ENCODE measurements at regions not wholly inside any gene's neighbourhood (a gene's known extent, or its start where the extent isn't known, plus 50 kb on each side); places are given as distances from the start of the nearest gene placed in this dataset.

DNA sequence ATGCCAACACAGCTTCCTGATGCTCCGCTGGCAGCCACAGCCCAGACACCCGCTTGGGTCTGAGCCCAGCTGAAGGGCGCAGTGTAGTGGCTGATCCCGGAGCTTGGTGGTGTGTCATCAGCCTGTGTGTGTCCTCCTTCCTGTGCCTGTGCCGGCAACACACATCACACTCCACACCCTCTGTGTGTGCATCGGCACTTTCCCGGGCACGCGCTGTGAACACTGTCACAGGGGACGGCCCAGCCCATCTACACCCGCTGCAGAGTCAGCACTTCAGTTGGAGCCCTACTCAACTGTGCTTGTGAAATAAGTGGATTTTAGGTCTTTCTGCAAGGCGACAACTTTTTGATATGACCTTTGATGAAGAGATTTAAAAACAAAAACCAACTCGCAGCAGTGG, 189.4 kb downstream of the IRX2 start:
- H3K27me3 ChIP-seq (ENCODE audit: control insufficient read depth in 2 of 2, insufficient read depth in 2 of 2, low read length in 2 of 2), result no peaks in the 10 kb centered on the region
- H3K27ac ChIP-seq (ENCODE audit: low read depth in 2 of 2, low read length in 2 of 2), result no peak overlapping the region
- no peaks in the 10 kb centered on the region for H3K36me3 ChIP-seq (ENCODE audit: control insufficient read depth in 2 of 2, insufficient read depth in 2 of 2, low read length in 2 of 2)
- no peak overlapping the region for H3K9ac ChIP-seq (ENCODE audit: low read depth in 1 of 2, low read length in 2 of 2)
- peaks cover 0 to 8% of the 10 kb centered on the region in 2 donors for H3K9me3 ChIP-seq (ENCODE audit: control insufficient read depth in 2 of 2, low read length in 2 of 2)
- no peak overlapping the region for H3K4me3 ChIP-seq (ENCODE audit: low read length in 2 of 2)
- H3K4me1 ChIP-seq (ENCODE audit: control insufficient read depth in 2 of 2, insufficient read depth in 2 of 2, low read length in 2 of 2), result no peaks in the 10 kb centered on the region

DNA sequence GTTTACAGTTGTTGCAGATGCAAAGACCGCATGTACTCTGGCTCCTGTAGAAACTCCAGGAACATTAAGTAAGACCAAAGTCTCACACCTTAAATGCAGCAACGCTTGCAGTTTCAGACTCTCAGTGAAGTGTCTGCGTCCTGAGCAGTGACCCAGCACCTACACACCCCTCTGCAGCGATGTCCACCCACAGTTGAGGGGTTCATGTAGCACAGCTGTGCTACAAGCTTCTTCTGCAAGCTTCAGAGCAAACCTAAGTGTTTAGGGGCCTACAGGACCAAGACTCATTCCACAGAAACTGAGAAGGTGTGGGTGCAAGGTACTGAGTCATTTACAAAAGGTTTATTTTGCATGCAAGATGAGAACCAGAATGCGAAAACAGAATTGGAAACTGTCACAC, 191.0 kb downstream of the IRX2 start:
- H3K4me1 ChIP-seq (ENCODE audit: control insufficient read depth in 2 of 2, insufficient read depth in 2 of 2, low read length in 2 of 2), result no peaks in the 10 kb centered on the region
- H3K27ac ChIP-seq (ENCODE audit: low read depth in 2 of 2, low read length in 2 of 2), result no peak overlapping the region
- H3K27me3 ChIP-seq (ENCODE audit: control insufficient read depth in 2 of 2, insufficient read depth in 2 of 2, low read length in 2 of 2), result no peaks in the 10 kb centered on the region
- H3K9me3 ChIP-seq (ENCODE audit: control insufficient read depth in 2 of 2, low read length in 2 of 2), result peaks cover 0 to 8% of the 10 kb centered on the region in 2 donors
- H3K9ac ChIP-seq (ENCODE audit: low read depth in 1 of 2, low read length in 2 of 2), result no peak overlapping the region
- no peaks in the 10 kb centered on the region for H3K36me3 ChIP-seq (ENCODE audit: control insufficient read depth in 2 of 2, insufficient read depth in 2 of 2, low read length in 2 of 2)
- H3K4me3 ChIP-seq (ENCODE audit: low read length in 2 of 2), result no peak overlapping the region

DNA sequence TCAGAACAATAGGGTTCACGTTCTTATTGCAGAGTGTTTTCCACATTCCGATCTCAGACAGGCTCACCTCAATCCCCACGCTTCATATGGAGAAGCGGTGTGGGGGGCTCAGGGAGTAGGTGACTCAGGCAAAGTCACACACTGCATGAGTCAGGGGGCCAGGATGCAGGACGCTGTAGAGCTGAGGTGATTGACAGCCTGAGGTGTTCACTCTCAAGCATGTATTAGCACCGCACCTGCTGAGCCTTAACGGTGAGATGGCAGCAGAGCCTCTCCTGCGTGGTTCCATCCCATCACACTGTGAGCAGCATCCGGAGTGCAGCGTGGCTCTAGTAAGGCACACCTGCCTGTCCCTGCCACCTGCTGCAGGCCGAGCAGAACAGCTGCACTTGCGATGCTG, 194.0 kb downstream of the IRX2 start:
- no peaks in the 10 kb centered on the region for H3K36me3 ChIP-seq (ENCODE audit: control insufficient read depth in 2 of 2, insufficient read depth in 2 of 2, low read length in 2 of 2)
- no peaks in the 10 kb centered on the region for H3K4me1 ChIP-seq (ENCODE audit: control insufficient read depth in 2 of 2, insufficient read depth in 2 of 2, low read length in 2 of 2)
- no peak overlapping the region for H3K9ac ChIP-seq (ENCODE audit: low read depth in 1 of 2, low read length in 2 of 2)
- H3K9me3 ChIP-seq (ENCODE audit: control insufficient read depth in 2 of 2, low read length in 2 of 2), result peaks cover 0 to 4% of the 10 kb centered on the region in 2 donors
- H3K27ac ChIP-seq (ENCODE audit: low read depth in 2 of 2, low read length in 2 of 2), result no peak overlapping the region
- no peak overlapping the region for H3K4me3 ChIP-seq (ENCODE audit: low read length in 2 of 2)
- no peaks in the 10 kb centered on the region for H3K27me3 ChIP-seq (ENCODE audit: control insufficient read depth in 2 of 2, insufficient read depth in 2 of 2, low read length in 2 of 2)

DNA sequence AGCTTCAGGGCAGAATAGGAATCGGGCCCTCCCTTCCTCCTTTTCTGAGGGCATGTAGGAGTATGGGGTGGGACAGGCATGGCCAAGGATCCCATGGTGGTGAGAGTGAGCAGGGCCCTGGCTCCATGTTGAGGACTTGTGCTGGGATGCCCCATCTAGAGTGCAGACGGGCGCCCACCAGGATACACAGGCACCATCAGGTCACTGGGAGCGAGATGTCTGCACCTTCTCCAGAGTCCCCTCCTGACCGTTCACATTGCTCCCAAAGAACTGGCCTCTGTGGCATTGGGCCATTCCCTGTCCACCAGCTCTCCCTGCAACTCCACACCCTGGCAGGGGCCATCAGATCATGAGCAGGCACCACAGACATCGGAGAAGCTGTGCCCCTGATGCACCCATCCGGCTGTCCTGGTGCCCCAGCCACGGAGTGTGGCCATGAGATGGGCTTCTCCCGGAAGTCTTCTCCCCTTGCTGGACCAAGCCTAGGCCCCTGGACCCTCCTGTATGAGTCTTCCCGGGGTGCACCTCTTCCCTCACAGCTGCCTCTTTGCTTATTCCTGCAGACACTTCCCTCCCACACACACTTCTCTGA, 195.0 kb downstream of the IRX2 start:
- H3K27me3 ChIP-seq (ENCODE audit: control insufficient read depth in 2 of 2, insufficient read depth in 2 of 2, low read length in 2 of 2), result no peaks in the 10 kb centered on the region
- no peak overlapping the region for H3K9ac ChIP-seq (ENCODE audit: low read depth in 1 of 2, low read length in 2 of 2)
- peaks cover 0 to 4% of the 10 kb centered on the region in 2 donors for H3K9me3 ChIP-seq (ENCODE audit: control insufficient read depth in 2 of 2, low read length in 2 of 2)
- no peaks in the 10 kb centered on the region for H3K36me3 ChIP-seq (ENCODE audit: control insufficient read depth in 2 of 2, insufficient read depth in 2 of 2, low read length in 2 of 2)
- H3K4me1 ChIP-seq (ENCODE audit: control insufficient read depth in 2 of 2, insufficient read depth in 2 of 2, low read length in 2 of 2), result no peaks in the 10 kb centered on the region
- no peak overlapping the region for H3K4me3 ChIP-seq (ENCODE audit: low read length in 2 of 2)
- no peak overlapping the region for H3K27ac ChIP-seq (ENCODE audit: low read depth in 2 of 2, low read length in 2 of 2)

DNA sequence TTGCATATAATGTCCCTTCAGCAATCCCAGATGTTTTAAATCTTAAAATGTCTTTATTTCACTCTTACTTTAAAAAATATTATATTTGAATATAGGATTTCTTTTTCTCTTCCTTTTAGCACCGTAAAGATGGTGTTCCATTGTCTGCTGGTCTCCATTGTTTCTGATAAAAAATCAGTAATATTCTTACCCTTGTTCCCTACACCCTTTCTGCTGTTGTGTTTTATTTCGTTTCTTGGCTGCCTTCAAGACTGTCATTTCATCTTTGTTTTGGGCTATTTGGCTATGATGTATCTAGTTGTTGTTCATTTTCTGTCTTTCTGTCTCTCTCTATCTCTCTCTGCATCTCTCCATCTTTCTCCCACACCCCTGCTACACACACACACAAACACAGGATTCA, 197.9 kb downstream of the IRX2 start:
- Histone ChIP-seq H3K36me3 (ENCODE audit: control insufficient read depth in 2 of 2, insufficient read depth in 2 of 2, low read length in 2 of 2) (no peaks in the 10 kb centered on the region), H3K9ac (ENCODE audit: low read depth in 1 of 2, low read length in 2 of 2) (no peak overlapping the region), H3K4me3 (ENCODE audit: low read length in 2 of 2) (no peak overlapping the region), H3K9me3 (ENCODE audit: control insufficient read depth in 2 of 2, low read length in 2 of 2) (peaks cover 0 to 6% of the 10 kb centered on the region in 2 donors), H3K27ac (ENCODE audit: low read depth in 2 of 2, low read length in 2 of 2) (no peak overlapping the region), H3K27me3 (ENCODE audit: control insufficient read depth in 2 of 2, insufficient read depth in 2 of 2, low read length in 2 of 2) (no peaks in the 10 kb centered on the region), H3K4me1 (ENCODE audit: control insufficient read depth in 2 of 2, insufficient read depth in 2 of 2, low read length in 2 of 2) (no peaks in the 10 kb centered on the region)

DNA sequence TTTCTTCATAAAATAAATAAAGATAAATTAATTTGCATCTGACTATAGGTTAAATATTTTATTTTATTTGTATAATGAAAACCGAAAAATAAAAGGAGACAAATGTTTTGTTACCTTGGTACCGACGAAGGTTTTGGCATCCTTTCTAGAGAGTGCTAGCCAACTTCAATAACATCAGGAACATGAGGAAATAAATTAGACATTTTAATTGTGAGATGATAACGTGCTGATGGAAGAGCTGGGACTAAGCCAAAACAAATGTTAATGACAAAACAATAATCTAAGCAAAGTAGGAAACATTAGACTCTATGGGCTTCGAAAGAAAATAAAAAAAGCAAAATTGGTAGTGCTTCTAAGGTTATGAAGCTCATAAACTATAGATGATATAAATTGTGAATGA, 201.0 kb downstream of the IRX2 start:
- no peak overlapping the region for H3K27ac ChIP-seq (ENCODE audit: low read depth in 2 of 2, low read length in 2 of 2)
- H3K27me3 ChIP-seq (ENCODE audit: control insufficient read depth in 2 of 2, insufficient read depth in 2 of 2, low read length in 2 of 2), result no peaks in the 10 kb centered on the region
- no peak overlapping the region for H3K9ac ChIP-seq (ENCODE audit: low read depth in 1 of 2, low read length in 2 of 2)
- H3K4me1 ChIP-seq (ENCODE audit: control insufficient read depth in 2 of 2, insufficient read depth in 2 of 2, low read length in 2 of 2), result no peaks in the 10 kb centered on the region
- peaks cover 0 to 2% of the 10 kb centered on the region in 2 donors for H3K9me3 ChIP-seq (ENCODE audit: control insufficient read depth in 2 of 2, low read length in 2 of 2)
- H3K36me3 ChIP-seq (ENCODE audit: control insufficient read depth in 2 of 2, insufficient read depth in 2 of 2, low read length in 2 of 2), result no peaks in the 10 kb centered on the region
- no peak overlapping the region for H3K4me3 ChIP-seq (ENCODE audit: low read length in 2 of 2)

DNA sequence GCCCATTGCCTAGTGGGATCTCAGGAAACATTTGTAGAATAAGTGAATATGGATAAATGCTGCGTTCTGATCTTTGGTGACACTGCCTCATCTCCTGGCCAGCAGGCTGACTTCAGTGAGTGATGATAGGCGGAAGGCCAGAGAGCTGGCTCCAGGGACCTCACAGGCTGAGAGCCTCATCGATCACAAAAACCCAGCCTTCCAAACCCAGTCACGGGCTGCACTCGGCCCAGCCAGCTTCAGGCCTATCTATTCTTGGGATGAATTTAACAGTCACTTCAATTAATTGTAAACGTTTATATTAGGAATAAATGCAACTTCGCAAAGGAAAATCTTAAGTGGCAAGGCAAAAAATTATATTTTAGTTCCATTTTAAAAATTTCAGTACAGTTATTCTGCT, 201.6 kb downstream of the IRX2 start:
- no peaks in the 10 kb centered on the region for H3K4me1 ChIP-seq (ENCODE audit: control insufficient read depth in 2 of 2, insufficient read depth in 2 of 2, low read length in 2 of 2)
- peaks cover 0 to 2% of the 10 kb centered on the region in 2 donors for H3K9me3 ChIP-seq (ENCODE audit: control insufficient read depth in 2 of 2, low read length in 2 of 2)

DNA sequence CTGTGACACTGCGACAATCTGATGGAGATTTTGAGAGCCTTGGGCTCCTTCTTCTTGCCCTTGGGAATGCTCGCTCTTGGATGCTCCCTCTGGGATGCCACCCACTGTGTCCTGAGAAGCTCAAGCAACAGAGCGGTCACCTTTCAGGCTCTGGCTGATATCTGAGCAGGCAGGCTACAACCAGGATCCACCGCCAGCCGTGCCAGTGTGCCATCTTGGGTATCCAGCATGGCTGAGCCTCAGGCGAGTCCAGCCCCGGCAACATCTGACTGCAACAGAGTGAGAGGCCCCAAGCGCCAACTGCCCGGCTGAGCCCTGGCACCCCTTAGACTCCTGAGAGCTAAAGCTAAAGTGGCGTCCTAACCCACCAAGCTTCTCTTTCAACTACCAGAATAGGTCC, 202.1 kb downstream of the IRX2 start:
- no peaks in the 10 kb centered on the region for H3K4me1 ChIP-seq (ENCODE audit: control insufficient read depth in 2 of 2, insufficient read depth in 2 of 2, low read length in 2 of 2)
- no peaks in the 10 kb centered on the region for H3K36me3 ChIP-seq (ENCODE audit: control insufficient read depth in 2 of 2, insufficient read depth in 2 of 2, low read length in 2 of 2)
- H3K27me3 ChIP-seq (ENCODE audit: control insufficient read depth in 2 of 2, insufficient read depth in 2 of 2, low read length in 2 of 2), result no peaks in the 10 kb centered on the region
- peaks cover 0 to 2% of the 10 kb centered on the region in 2 donors for H3K9me3 ChIP-seq (ENCODE audit: control insufficient read depth in 2 of 2, low read length in 2 of 2)
- no peak overlapping the region for H3K27ac ChIP-seq (ENCODE audit: low read depth in 2 of 2, low read length in 2 of 2)
- no peak overlapping the region for H3K9ac ChIP-seq (ENCODE audit: low read depth in 1 of 2, low read length in 2 of 2)
- no peak overlapping the region for H3K4me3 ChIP-seq (ENCODE audit: low read length in 2 of 2)

More for the DNA sequence above, 201.6 kb downstream of the IRX2 start:
- Histone ChIP-seq H3K27me3 (ENCODE audit: control insufficient read depth in 2 of 2, insufficient read depth in 2 of 2, low read length in 2 of 2) (no peaks in the 10 kb centered on the region), H3K27ac (ENCODE audit: low read depth in 2 of 2, low read length in 2 of 2) (no peak overlapping the region), H3K36me3 (ENCODE audit: control insufficient read depth in 2 of 2, insufficient read depth in 2 of 2, low read length in 2 of 2) (no peaks in the 10 kb centered on the region), H3K4me3 (ENCODE audit: low read length in 2 of 2) (no peak overlapping the region), H3K9ac (ENCODE audit: low read depth in 1 of 2, low read length in 2 of 2) (no peak overlapping the region)

DNA sequence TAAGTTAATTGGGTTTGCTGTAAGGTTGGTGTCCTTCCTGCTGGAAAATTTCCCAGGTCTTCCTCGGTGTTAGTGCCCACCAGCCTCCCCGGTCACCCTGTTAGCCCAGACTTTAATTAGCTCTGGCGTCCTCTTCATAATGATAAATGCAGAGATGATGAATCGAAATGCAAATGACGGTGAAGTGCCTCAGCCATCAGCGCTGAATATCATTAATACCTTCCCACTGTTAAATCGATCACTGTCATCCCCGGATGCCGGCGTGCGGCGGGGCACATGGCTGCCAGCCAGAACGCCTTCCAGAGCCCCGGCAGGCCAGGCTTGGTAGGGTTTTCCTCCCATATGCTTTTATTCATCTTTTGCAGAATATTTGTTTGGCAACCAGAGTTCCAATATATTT, 204.5 kb downstream of the IRX2 start:
- Histone ChIP-seq H3K36me3 (ENCODE audit: control insufficient read depth in 2 of 2, insufficient read depth in 2 of 2, low read length in 2 of 2) (no peaks in the 10 kb centered on the region), H3K4me3 (ENCODE audit: low read length in 2 of 2) (no peak overlapping the region), H3K4me1 (ENCODE audit: control insufficient read depth in 2 of 2, insufficient read depth in 2 of 2, low read length in 2 of 2) (no peaks in the 10 kb centered on the region), H3K9me3 (ENCODE audit: control insufficient read depth in 2 of 2, low read length in 2 of 2) (peaks cover 0 to 3% of the 10 kb centered on the region in 2 donors), H3K9ac (ENCODE audit: low read depth in 1 of 2, low read length in 2 of 2) (no peak overlapping the region), H3K27ac (ENCODE audit: low read depth in 2 of 2, low read length in 2 of 2) (no peak overlapping the region), H3K27me3 (ENCODE audit: control insufficient read depth in 2 of 2, insufficient read depth in 2 of 2, low read length in 2 of 2) (no peaks in the 10 kb centered on the region)

DNA sequence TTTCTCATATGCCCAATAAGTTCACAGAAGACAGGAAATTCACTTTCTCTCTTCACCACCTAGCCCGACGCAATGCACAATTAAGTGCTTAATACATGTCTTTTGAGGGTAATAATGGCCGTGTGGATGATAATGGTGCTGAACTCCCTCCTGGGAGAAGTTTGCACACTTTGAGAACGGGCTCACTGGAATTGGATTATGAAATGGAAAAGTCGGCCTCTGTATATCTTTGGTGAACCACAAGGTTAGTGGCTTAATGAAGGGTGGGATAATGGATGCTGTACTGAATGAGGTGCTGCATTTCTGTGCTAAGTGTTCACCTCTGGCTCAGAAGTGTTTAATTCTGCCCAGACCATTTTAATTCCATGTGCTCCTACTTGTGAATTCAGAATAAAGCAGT, 207.5 kb downstream of the IRX2 start:
- Histone ChIP-seq H3K36me3 (ENCODE audit: control insufficient read depth in 2 of 2, insufficient read depth in 2 of 2, low read length in 2 of 2) (no peaks in the 10 kb centered on the region), H3K4me1 (ENCODE audit: control insufficient read depth in 2 of 2, insufficient read depth in 2 of 2, low read length in 2 of 2) (no peaks in the 10 kb centered on the region), H3K27me3 (ENCODE audit: control insufficient read depth in 2 of 2, insufficient read depth in 2 of 2, low read length in 2 of 2) (no peaks in the 10 kb centered on the region), H3K4me3 (ENCODE audit: low read length in 2 of 2) (no peak overlapping the region), H3K9ac (ENCODE audit: low read depth in 1 of 2, low read length in 2 of 2) (no peak overlapping the region), H3K9me3 (ENCODE audit: control insufficient read depth in 2 of 2, low read length in 2 of 2) (peaks cover 0 to 3% of the 10 kb centered on the region in 2 donors), H3K27ac (ENCODE audit: low read depth in 2 of 2, low read length in 2 of 2) (no peak overlapping the region)

DNA sequence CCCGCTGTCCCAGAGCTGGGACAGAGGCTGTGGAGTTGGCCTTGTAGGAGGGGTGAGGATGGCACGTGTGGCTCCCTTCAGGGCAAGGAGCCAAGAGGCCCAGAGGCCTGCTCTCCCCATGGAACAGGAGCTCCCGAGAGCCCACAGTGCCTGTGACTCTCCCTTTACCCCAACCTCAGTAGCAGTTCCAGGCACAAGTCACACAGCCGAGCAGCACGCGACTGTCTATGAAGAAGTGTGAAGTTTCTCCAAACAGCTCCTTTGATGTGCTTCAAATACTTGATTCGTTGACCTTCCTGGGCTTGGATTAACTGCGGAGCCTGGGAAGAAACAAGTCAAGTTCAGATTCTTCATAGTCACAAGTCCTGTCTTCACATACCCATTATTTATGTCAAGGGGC, 208.7 kb downstream of the IRX2 start:
- Histone ChIP-seq H3K36me3 (ENCODE audit: control insufficient read depth in 2 of 2, insufficient read depth in 2 of 2, low read length in 2 of 2) (no peaks in the 10 kb centered on the region), H3K27me3 (ENCODE audit: control insufficient read depth in 2 of 2, insufficient read depth in 2 of 2, low read length in 2 of 2) (no peaks in the 10 kb centered on the region), H3K4me3 (ENCODE audit: low read length in 2 of 2) (no peak overlapping the region), H3K9ac (ENCODE audit: low read depth in 1 of 2, low read length in 2 of 2) (no peak overlapping the region), H3K9me3 (ENCODE audit: control insufficient read depth in 2 of 2, low read length in 2 of 2) (peaks cover 0 to 3% of the 10 kb centered on the region in 2 donors), H3K27ac (ENCODE audit: low read depth in 2 of 2, low read length in 2 of 2) (no peak overlapping the region), H3K4me1 (ENCODE audit: control insufficient read depth in 2 of 2, insufficient read depth in 2 of 2, low read length in 2 of 2) (no peaks in the 10 kb centered on the region)

Data from mucosa of rectum (tissue), 2 donors.